CD14-positive monocyte (primary cell): ENCODE measurements at regions not wholly inside any gene's neighbourhood (a gene's known extent, or its start where the extent isn't known, plus 50 kb on each side); places are given as distances from the start of the nearest gene placed in this dataset.

Source experiments
- DNase-seq, 3 donors: peaks; one replicate each; pipeline ENCODE4 v3.0.0-alpha.2; 2011 to 2022
- H2AFZ ChIP-seq: 2 replicates; pipeline ENCODE4 v1.6.0; 2012; ENCODE audit warnings: mild to moderate bottlenecking, low read depth, low read length, inconsistent platforms; ENCODE audit not compliant: insufficient read depth, poor library complexity, severe bottlenecking
- H3K27ac ChIP-seq, 2 donors: 1 replicate in 1 of 2; 2 replicates in 1 of 2; pipeline ENCODE4 v1.5.1; 2012 to 2013; ENCODE audit warnings: low read length in 2 of 2, control low read depth in 1 of 2, inconsistent platforms in 1 of 2, low read depth in 1 of 2, mild to moderate bottlenecking in 1 of 2
- H3K27me3 ChIP-seq, 2 donors: one replicate each; pipeline versions ENCODE4 v1.6.0 to v1.6.1; 2011 to 2013; ENCODE audit warnings: low read length in 2 of 2; ENCODE audit not compliant: control insufficient read depth in 2 of 2, insufficient read depth in 2 of 2
- H3K36me3 ChIP-seq, 2 donors: replicated peaks in 1 of 2; 1 replicate in 1 of 2; 2 replicates in 1 of 2; pipeline versions ENCODE4 v1.5.1 to v1.6.1; 2012 to 2013; ENCODE audit warnings: low read length in 2 of 2, control low read depth in 1 of 2, inconsistent platforms in 1 of 2, mild to moderate bottlenecking in 1 of 2; ENCODE audit not compliant: insufficient read depth in 2 of 2, control insufficient read depth in 1 of 2
- H3K4me1 ChIP-seq, 2 donors: 1 replicate in 1 of 2; 2 replicates in 1 of 2; pipeline versions ENCODE4 v1.5.1 to v1.6.1; 2012 to 2013; ENCODE audit warnings: low read length in 2 of 2, control low read depth in 1 of 2, inconsistent platforms in 1 of 2, mild to moderate bottlenecking in 1 of 2, moderate library complexity in 1 of 2; ENCODE audit not compliant: insufficient read depth in 2 of 2, control insufficient read depth in 1 of 2
- H3K4me2 ChIP-seq: replicated peaks from 2 replicates; pipeline ENCODE3; 2012; ENCODE audit warnings: low read length, moderate library complexity, mild to moderate bottlenecking; ENCODE audit not compliant: poor library complexity, severe bottlenecking; ENCODE audit errors: extremely low read depth
- H3K4me3 ChIP-seq, 3 experiments: fragments of 200-600 bp in 1 of 3; sonication (generic) in 1 of 3; replicated peaks in 1 of 3; 1 replicate in 2 of 3; 2 replicates in 1 of 3; pipeline ENCODE4 v1.5.1; 2011 to 2013; ENCODE audit warnings: low read length in 3 of 3, mild to moderate bottlenecking in 3 of 3, control low read depth in 2 of 3, low read depth in 2 of 3, inconsistent platforms in 1 of 3, moderate library complexity in 1 of 3
- H3K79me2 ChIP-seq: 2 replicates; pipeline ENCODE4 v1.6.0; 2012; ENCODE audit warnings: mild to moderate bottlenecking, control low read depth, inconsistent platforms, low read length, moderate library complexity; ENCODE audit not compliant: insufficient read depth
- H3K9ac ChIP-seq: 2 replicates; pipeline ENCODE4 v1.6.0; 2017; ENCODE audit warnings: low read length, mild to moderate bottlenecking; ENCODE audit not compliant: insufficient read depth, poor library complexity, severe bottlenecking
- H3K9me3 ChIP-seq, 2 donors: replicated peaks in 1 of 2; 1 replicate in 1 of 2; 2 replicates in 1 of 2; pipeline versions ENCODE4 v1.5.1 to v1.6.1; 2012 to 2013; ENCODE audit warnings: low read length in 2 of 2, control low read depth in 1 of 2; ENCODE audit not compliant: control insufficient read depth in 1 of 2, insufficient read depth in 1 of 2
- H4K20me1 ChIP-seq: 2 replicates; pipeline ENCODE4 v1.6.0; 2012; ENCODE audit warnings: mild to moderate bottlenecking, low read length, control low read depth, moderate library complexity; ENCODE audit not compliant: insufficient read depth
- H3K27ac Mint-ChIP-seq, 7 donors: one replicate each; pipeline ENCODE4 v1.8.0; 2020; ENCODE audit warnings: mild to moderate bottlenecking in 7 of 7, mixed read lengths in 7 of 7, moderate library complexity in 6 of 7, inconsistent platforms in 2 of 7
- H3K27me3 Mint-ChIP-seq, 3 donors: one replicate each; pipeline ENCODE4 v1.8.0; 2021 to 2022; ENCODE audit warnings: low read depth in 3 of 3, mild to moderate bottlenecking in 3 of 3, mixed read lengths in 3 of 3, moderate library complexity in 3 of 3, inconsistent platforms in 1 of 3
- H3K36me3 Mint-ChIP-seq, 2 donors: one replicate each; pipeline ENCODE4 v1.8.0; 2020; ENCODE audit warnings: mixed read lengths in 2 of 2, inconsistent platforms in 1 of 2, mild to moderate bottlenecking in 1 of 2
- H3K4me1 Mint-ChIP-seq: one replicate; pipeline ENCODE4 v1.8.0; 2020; ENCODE audit warnings: mild to moderate bottlenecking, mixed read lengths
- H3K4me3 Mint-ChIP-seq, 2 donors: one replicate each; pipeline ENCODE4 v1.8.0; 2020; ENCODE audit warnings: mild to moderate bottlenecking in 2 of 2, mixed read lengths in 2 of 2, moderate library complexity in 1 of 2
- H3K9me3 Mint-ChIP-seq, 7 donors: one replicate each; pipeline ENCODE4 v1.8.0; 2020 to 2022; ENCODE audit warnings: mixed read lengths in 7 of 7, mild to moderate bottlenecking in 6 of 7, moderate library complexity in 6 of 7, inconsistent platforms in 2 of 7
- CTCF ChIP-seq: fragments of 200-600 bp; IDR thresholded peaks from one replicate; pipeline ENCODE4 v1.8.0; 2022; ENCODE audit warnings: antibody characterized with exemption, mild to moderate bottlenecking
- WGBS: methylation state at CpG from one replicate; pipeline ENCODE4 v1.1.5; 2013; ENCODE audit warnings: missing lambda C conversion rate; ENCODE audit not compliant: insufficient coverage; 5-methylcytosine and 5-hydroxymethylcytosine counted together
- intact Hi-C, 2 donors: fragments of 100-400 bp; cut with micrococcal nuclease; formaldehyde crosslinking; loops; one replicate each; pipeline versions ENCODE4 v1.15.0 to v1.15.1; 2023

DNA sequence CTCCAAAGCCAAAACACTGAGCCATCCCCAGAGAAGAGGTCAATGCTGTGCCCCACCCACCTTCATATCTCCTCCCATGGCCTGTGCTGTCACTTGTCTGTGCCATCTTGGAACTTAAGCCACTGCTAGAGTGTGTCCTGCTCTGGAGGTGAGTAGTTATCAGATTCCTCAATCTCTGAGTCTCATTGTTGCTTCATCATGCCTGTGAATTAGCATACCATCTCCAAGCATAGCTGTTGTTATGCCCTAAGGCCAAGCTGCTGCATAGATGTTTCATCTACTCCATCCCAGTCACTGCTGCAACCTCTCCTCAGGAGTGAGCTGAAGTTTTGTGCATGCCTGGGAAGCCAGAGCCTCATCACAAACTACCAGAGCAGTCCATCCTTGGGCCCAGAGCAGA, 349.0 kb downstream of the ZWINT start:
- Histone ChIP-seq H3K4me3 (no peak overlapping the region), H3K36me3 (no peaks in the 10 kb centered on the region), H3K27ac (no peak overlapping the region), H3K27me3 (no peaks in the 10 kb centered on the region), H4K20me1 (no peaks in the 10 kb centered on the region), H3K4me1 (no peaks in the 10 kb centered on the region), H2AFZ (no peak overlapping the region), H3K4me2 (no peak overlapping the region), H3K9ac (no peak overlapping the region), H3K9me3 (peaks cover 5% of the 10 kb centered on the region in 2 donors), H3K79me2 (no peaks in the 10 kb centered on the region)
- no peaks in the 10 kb centered on the region for H3K36me3 Mint-ChIP-seq
- peaks cover 0 to 11% (median under 1%) of the 10 kb centered on the region in 7 donors for H3K9me3 Mint-ChIP-seq
- no peak for TF ChIP-seq CTCF
- no peak overlapping the region for H3K4me3 Mint-ChIP-seq
- H3K4me1 Mint-ChIP-seq: no peaks in the 10 kb centered on the region
- no peak overlapping the region for H3K27ac Mint-ChIP-seq
- H3K27me3 Mint-ChIP-seq: no peaks in the 10 kb centered on the region
- DNase-seq: peak in 1 of 3 donors; percentile 1
- intact Hi-C loops: no loop called here

GRCh38 chr10:56003555-56003954, 357.5 kb downstream of the ZWINT start:
- H3K4me2 ChIP-seq: no peak overlapping the region
- no peak overlapping the region for H3K9ac ChIP-seq
- Mint-ChIP-seq H3K4me3 (no peak overlapping the region), H3K27me3 (peaks cover 0 to 1% (median 0%) of the 10 kb centered on the region in 3 donors), H3K4me1 (no peaks in the 10 kb centered on the region), H3K36me3 (no peaks in the 10 kb centered on the region), H3K9me3 (peaks cover 0 to 2% (median 0%) of the 10 kb centered on the region in 7 donors), H3K27ac (no peak overlapping the region)
- no peak for TF ChIP-seq CTCF
- H3K79me2 ChIP-seq: no peaks in the 10 kb centered on the region
- no peak overlapping the region for H2AFZ ChIP-seq
- no peaks in the 10 kb centered on the region for H3K36me3 ChIP-seq
- no CpG with 5 or more reads among the region's 2 CpGs for WGBS
- DNase-seq: no peak
- no peak overlapping the region for H3K27ac ChIP-seq
- H3K9me3 ChIP-seq: no peaks in the 10 kb centered on the region
- no peaks in the 10 kb centered on the region for H4K20me1 ChIP-seq
- H3K4me3 ChIP-seq: no peak overlapping the region
- H3K4me1 ChIP-seq: no peaks in the 10 kb centered on the region
- intact Hi-C loops: no loop called here
- no peaks in the 10 kb centered on the region for H3K27me3 ChIP-seq
